ENCODE measurements at regions not wholly inside any gene's neighbourhood (a gene's known extent, or its start where the extent isn't known, plus 50 kb on each side); places are given as distances from the start of the nearest gene placed in this dataset.

DNA sequence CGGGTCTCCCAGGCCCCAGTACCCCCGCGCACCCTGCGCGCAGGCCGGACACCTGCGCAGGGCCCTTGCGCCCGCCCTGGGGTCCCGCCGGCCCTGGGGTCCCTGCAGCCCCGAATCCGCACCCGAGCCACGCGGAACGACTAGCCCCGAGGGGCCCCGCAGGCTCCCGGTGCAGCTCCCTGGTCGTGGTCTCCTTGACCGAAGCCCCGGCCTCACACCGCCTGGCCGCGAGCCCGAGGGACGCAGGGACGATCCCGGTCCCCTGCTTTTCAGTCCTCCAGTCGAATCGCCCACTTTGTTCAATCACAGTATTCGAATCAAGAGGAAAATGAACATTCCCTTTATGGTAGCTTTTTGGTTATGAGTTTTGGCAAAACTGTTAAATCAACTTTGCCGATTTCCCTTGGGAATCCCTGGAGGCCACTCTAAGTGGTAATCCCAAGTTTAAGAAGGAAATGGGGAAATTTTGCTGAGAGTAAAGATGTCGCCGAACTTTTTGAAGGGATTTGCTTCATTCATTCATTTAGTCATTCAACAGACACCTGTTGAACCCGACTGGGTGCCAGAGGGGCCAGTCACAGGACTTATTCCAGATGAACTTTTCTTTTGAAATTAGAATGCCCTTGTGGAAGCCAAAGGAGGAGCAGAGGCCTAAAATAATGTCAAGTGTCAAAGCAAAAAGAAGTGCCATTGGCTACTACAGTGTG lies 75.0 kb downstream of the ZIC5 start:
- no peaks in the 10 kb centered on the region for H3K27me3 Mint-ChIP-seq (ENCODE audit: insufficient read depth, unreplicated experiment)
- TF ChIP-seq, protein P1, sequence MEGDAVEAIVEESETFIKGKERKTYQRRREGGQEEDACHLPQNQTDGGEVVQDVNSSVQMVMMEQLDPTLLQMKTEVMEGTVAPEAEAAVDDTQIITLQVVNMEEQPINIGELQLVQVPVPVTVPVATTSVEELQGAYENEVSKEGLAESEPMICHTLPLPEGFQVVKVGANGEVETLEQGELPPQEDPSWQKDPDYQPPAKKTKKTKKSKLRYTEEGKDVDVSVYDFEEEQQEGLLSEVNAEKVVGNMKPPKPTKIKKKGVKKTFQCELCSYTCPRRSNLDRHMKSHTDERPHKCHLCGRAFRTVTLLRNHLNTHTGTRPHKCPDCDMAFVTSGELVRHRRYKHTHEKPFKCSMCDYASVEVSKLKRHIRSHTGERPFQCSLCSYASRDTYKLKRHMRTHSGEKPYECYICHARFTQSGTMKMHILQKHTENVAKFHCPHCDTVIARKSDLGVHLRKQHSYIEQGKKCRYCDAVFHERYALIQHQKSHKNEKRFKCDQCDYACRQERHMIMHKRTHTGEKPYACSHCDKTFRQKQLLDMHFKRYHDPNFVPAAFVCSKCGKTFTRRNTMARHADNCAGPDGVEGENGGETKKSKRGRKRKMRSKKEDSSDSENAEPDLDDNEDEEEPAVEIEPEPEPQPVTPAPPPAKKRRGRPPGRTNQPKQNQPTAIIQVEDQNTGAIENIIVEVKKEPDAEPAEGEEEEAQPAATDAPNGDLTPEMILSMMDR (IDR thresholded peaks at IDR 0.05; ENCODE audit: unreplicated experiment): no peak
- H3K36me3 Mint-ChIP-seq (ENCODE audit: insufficient read depth, unreplicated experiment): no peaks in the 10 kb centered on the region
- H3K4me1 Mint-ChIP-seq (ENCODE audit: insufficient read depth, unreplicated experiment): peaks cover 7% of the 10 kb centered on the region
- H3K4me3 Mint-ChIP-seq (ENCODE audit: unreplicated experiment): no peak overlapping the region
- intact Hi-C loops (cut with micrococcal nuclease): no loop called here
- no peak overlapping the region for H3K27ac Mint-ChIP-seq (ENCODE audit: low read depth, unreplicated experiment)
- H3K9me3 Mint-ChIP-seq (ENCODE audit: unreplicated experiment): no peaks in the 10 kb centered on the region
- no peak for DNase-seq (ENCODE audit: unreplicated experiment)
- ChIA-PET POLR2A (no interaction called here), CTCF (interaction anchor here (0.7 to 1.8 kb wide), 3 partner anchors 20 to 618 kb away, joined by 3 to 6 read pairs (median 3); no protein-coding TSS in a partner anchor)
- no TSS peak for BruUV-seq (replicated peaks)

DNA sequence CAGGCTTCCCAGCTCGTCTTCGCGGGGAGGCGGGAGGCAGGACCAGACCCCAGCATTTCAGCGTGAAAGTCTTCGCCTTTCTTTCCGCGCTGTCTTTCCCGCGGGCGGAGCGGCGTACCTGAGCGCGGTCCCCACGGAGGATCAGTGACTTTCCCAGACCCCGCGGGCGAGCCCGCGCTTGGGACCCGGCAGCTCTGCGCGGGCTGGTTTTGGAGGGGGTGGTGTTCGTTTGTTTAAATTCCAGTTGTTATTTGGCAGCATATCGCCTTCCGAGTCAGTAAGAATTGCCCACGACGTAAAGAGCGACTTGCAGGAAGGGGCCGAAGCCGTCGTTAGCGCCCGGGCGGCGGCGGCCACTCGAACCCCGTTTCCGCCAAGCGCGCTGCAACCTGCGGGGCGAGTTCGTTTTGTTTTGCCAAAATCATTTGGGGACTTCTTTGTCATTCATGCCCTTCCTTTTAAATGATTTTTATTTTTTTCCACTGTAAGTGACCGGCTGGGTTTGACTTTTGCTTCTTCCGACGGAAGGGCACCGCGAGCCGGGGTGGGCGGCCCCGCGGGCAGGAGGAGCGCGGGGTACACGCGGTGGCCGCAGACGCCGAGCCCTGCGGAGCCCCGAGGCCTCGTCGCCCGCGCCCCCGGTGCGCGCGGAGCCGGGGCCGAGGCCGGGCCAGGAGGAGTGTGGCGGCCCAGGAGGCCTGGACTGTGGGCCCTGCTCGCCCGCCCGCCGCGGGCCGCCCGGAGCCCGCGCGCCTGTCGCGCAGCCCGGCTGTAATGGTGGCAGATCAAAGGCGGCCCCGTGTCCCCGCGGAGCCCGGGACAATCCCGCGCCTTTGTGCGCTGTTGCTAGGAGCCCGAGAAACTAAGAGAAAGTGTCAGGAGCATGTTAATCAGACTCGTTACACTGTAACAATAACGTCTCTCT lies 75.9 kb downstream of the ZIC5 start:
- CTCF ChIA-PET: no interaction called here
- TF ChIP-seq, protein P1 (IDR thresholded peaks at IDR 0.05; ENCODE audit: unreplicated experiment): no peak
- Mint-ChIP-seq H3K27ac (ENCODE audit: low read depth, unreplicated experiment) (no peak overlapping the region), H3K4me3 (ENCODE audit: unreplicated experiment) (no peak overlapping the region), H3K4me1 (ENCODE audit: insufficient read depth, unreplicated experiment) (peaks cover under 1% of the 10 kb centered on the region), H3K27me3 (ENCODE audit: insufficient read depth, unreplicated experiment) (no peaks in the 10 kb centered on the region), H3K9me3 (ENCODE audit: unreplicated experiment) (no peaks in the 10 kb centered on the region), H3K36me3 (ENCODE audit: insufficient read depth, unreplicated experiment) (no peaks in the 10 kb centered on the region)
- intact Hi-C loops (cut with micrococcal nuclease): no loop called here
- no peak for DNase-seq (ENCODE audit: unreplicated experiment)
- no TSS peak for BruUV-seq (replicated peaks)
- POLR2A ChIA-PET: no interaction called here

DNA sequence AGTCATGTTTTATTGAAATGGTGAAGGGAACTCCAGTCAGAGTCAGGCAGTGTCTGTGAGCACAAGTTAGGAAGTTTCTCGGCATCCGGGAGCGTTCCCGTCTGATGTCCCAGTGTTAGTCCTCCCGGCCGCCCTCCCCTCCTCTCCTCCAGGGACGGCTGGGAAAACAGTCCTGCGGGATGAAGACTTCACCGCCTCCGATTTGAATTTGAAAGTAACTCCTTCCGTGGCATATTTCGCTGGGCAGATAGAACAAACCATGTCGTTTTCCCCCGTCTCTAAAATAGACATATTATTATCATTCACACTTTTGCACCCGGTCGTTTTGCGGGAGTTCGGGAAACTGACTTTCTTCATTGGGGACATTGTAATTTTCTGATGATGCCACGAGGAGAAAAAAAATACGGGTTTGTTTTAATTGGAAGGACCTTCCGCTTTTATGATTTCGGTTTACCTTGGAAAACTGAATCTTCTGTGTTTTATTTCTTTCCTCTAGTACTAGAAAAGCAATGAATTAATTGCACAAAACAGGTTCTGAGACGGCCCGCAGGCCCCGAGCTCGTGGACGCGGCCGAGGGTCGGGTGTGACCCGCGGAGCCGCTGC lies 76.6 kb downstream of the ZIC5 start:
- no peaks in the 10 kb centered on the region for H3K27me3 Mint-ChIP-seq (ENCODE audit: insufficient read depth, unreplicated experiment)
- TF ChIP-seq, protein P1 (IDR thresholded peaks at IDR 0.05; ENCODE audit: unreplicated experiment): no peak
- intact Hi-C loops (cut with micrococcal nuclease): no loop called here
- no peak overlapping the region for H3K27ac Mint-ChIP-seq (ENCODE audit: low read depth, unreplicated experiment)
- DNase-seq (ENCODE audit: unreplicated experiment): no peak
- CTCF ChIA-PET: interaction anchor here (1.0 kb wide), 1 partner anchor 238 kb away, joined by 3 read pairs; no protein-coding TSS in a partner anchor
- POLR2A ChIA-PET: no interaction called here
- BruUV-seq (replicated peaks): no TSS peak
- H3K4me1 Mint-ChIP-seq (ENCODE audit: insufficient read depth, unreplicated experiment): no peaks in the 10 kb centered on the region
- no peak overlapping the region for H3K4me3 Mint-ChIP-seq (ENCODE audit: unreplicated experiment)
- H3K36me3 Mint-ChIP-seq (ENCODE audit: insufficient read depth, unreplicated experiment): no peaks in the 10 kb centered on the region
- no peaks in the 10 kb centered on the region for H3K9me3 Mint-ChIP-seq (ENCODE audit: unreplicated experiment)

All from MCF 10A (cell line).